GM12878 (cell line): ENCODE measurements at regions not wholly inside any gene's neighbourhood (a gene's known extent, or its start where the extent isn't known, plus 50 kb on each side); places are given as distances from the start of the nearest gene placed in this dataset.

Source experiments
- BMI1 ChIP-seq: fragments of 450-650 bp; IDR thresholded peaks from 2 replicates; pipeline ENCODE4 v1.6.1; 2016; ENCODE audit warnings: mild to moderate bottlenecking, moderate library complexity, borderline replicate concordance
- ZNF217 ChIP-seq: fragments of 450-650 bp; IDR thresholded peaks from 2 replicates; pipeline ENCODE4 v1.6.1; 2017; ENCODE audit warnings: antibody characterized with exemption, mild to moderate bottlenecking
- TF ChIP-seq, protein P1 (sequence below): fragments of 450-650 bp; formaldehyde crosslinking; IDR thresholded peaks from 2 replicates; pipeline ENCODE4 v1.5.0; 2022; ENCODE audit warnings: mild to moderate bottlenecking, missing genetic modification characterization
- TF ChIP-seq, protein P2 (sequence below): IDR thresholded peaks from 2 replicates; pipeline ENCODE4 v1.6.1; 2012; ENCODE audit warnings: improper control_type of control experiment, low read depth, low read length; ENCODE audit not compliant: insufficient replicate concordance

DNA sequence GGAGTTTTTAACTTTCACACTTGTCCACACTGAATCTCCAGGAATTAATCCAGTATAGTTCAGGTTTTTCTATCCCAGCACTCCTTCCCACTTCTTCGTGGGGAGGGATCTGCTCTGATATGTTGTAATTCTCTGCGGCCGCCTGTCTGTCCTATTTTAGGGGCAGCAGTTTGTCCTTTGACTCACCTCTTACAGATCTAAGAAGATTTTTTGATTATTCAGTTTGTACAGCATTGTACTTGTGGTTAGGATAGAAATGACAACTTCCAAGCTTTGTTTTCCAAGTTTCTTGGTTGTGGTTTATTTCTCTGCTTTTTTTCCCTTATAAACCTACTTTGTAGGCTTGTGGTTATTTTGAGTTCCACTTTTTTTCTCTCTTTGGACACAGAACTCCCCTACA is 601.7 kb downstream of the SI start (continued):
- TF ChIP-seq, protein P1, sequence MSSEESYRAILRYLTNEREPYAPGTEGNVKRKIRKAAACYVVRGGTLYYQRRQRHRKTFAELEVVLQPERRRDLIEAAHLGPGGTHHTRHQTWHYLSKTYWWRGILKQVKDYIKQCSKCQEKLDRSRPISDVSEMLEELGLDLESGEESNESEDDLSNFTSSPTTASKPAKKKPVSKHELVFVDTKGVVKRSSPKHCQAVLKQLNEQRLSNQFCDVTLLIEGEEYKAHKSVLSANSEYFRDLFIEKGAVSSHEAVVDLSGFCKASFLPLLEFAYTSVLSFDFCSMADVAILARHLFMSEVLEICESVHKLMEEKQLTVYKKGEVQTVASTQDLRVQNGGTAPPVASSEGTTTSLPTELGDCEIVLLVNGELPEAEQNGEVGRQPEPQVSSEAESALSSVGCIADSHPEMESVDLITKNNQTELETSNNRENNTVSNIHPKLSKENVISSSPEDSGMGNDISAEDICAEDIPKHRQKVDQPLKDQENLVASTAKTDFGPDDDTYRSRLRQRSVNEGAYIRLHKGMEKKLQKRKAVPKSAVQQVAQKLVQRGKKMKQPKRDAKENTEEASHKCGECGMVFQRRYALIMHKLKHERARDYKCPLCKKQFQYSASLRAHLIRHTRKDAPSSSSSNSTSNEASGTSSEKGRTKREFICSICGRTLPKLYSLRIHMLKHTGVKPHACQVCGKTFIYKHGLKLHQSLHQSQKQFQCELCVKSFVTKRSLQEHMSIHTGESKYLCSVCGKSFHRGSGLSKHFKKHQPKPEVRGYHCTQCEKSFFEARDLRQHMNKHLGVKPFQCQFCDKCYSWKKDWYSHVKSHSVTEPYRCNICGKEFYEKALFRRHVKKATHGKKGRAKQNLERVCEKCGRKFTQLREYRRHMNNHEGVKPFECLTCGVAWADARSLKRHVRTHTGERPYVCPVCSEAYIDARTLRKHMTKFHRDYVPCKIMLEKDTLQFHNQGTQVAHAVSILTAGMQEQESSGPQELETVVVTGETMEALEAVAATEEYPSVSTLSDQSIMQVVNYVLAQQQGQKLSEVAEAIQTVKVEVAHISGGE (CRISPR knock-in tag): no peak
- TF ChIP-seq BMI1 (no peak), ZNF217 (no peak)
- TF ChIP-seq, protein P2, sequence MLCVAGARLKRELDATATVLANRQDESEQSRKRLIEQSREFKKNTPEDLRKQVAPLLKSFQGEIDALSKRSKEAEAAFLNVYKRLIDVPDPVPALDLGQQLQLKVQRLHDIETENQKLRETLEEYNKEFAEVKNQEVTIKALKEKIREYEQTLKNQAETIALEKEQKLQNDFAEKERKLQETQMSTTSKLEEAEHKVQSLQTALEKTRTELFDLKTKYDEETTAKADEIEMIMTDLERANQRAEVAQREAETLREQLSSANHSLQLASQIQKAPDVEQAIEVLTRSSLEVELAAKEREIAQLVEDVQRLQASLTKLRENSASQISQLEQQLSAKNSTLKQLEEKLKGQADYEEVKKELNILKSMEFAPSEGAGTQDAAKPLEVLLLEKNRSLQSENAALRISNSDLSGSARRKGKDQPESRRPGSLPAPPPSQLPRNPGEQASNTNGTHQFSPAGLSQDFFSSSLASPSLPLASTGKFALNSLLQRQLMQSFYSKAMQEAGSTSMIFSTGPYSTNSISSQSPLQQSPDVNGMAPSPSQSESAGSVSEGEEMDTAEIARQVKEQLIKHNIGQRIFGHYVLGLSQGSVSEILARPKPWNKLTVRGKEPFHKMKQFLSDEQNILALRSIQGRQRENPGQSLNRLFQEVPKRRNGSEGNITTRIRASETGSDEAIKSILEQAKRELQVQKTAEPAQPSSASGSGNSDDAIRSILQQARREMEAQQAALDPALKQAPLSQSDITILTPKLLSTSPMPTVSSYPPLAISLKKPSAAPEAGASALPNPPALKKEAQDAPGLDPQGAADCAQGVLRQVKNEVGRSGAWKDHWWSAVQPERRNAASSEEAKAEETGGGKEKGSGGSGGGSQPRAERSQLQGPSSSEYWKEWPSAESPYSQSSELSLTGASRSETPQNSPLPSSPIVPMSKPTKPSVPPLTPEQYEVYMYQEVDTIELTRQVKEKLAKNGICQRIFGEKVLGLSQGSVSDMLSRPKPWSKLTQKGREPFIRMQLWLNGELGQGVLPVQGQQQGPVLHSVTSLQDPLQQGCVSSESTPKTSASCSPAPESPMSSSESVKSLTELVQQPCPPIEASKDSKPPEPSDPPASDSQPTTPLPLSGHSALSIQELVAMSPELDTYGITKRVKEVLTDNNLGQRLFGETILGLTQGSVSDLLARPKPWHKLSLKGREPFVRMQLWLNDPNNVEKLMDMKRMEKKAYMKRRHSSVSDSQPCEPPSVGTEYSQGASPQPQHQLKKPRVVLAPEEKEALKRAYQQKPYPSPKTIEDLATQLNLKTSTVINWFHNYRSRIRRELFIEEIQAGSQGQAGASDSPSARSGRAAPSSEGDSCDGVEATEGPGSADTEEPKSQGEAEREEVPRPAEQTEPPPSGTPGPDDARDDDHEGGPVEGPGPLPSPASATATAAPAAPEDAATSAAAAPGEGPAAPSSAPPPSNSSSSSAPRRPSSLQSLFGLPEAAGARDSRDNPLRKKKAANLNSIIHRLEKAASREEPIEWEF: no peak
- TF ChIP-seq, all 136 proteins: peak for 0
